Effector memory CD8-positive, alpha-beta T cell (primary cell): ENCODE measurements at regions not wholly inside any gene's neighbourhood (a gene's known extent, or its start where the extent isn't known, plus 50 kb on each side); places are given as distances from the start of the nearest gene placed in this dataset.

Experiments
- ATAC-seq: fragments of 150-1000 bp; cut with Tn5 transposase; replicated peaks from 2 replicates; pipeline ENCODE4 v1.10.0; 2021; ENCODE audit warnings: mild to moderate bottlenecking, moderate library complexity
- DNase-seq, 3 experiments: peaks; one replicate each; pipeline ENCODE4 v3.0.0; 2021
- H3K27ac Mint-ChIP-seq, 2 donors: one replicate each; pipeline ENCODE4 v1.8.0; 2022; ENCODE audit warnings: mild to moderate bottlenecking in 2 of 2, mixed read lengths in 2 of 2, moderate library complexity in 2 of 2
- H3K27me3 Mint-ChIP-seq, 2 donors: one replicate each; pipeline ENCODE4 v1.8.0; 2022; ENCODE audit warnings: mixed read lengths in 2 of 2
- H3K36me3 Mint-ChIP-seq: one replicate; pipeline ENCODE4 v1.8.0; 2022; ENCODE audit warnings: mild to moderate bottlenecking, moderate library complexity, mixed read lengths; ENCODE audit not compliant: insufficient read depth
- H3K4me1 Mint-ChIP-seq, 2 donors: one replicate each; pipeline ENCODE4 v1.8.0; 2022; ENCODE audit warnings: low read depth in 2 of 2, mixed read lengths in 2 of 2
- H3K4me3 Mint-ChIP-seq, 2 donors: one replicate each; pipeline ENCODE4 v1.8.0; 2022; ENCODE audit warnings: mild to moderate bottlenecking in 2 of 2, mixed read lengths in 2 of 2, moderate library complexity in 2 of 2
- H3K9me3 Mint-ChIP-seq, 2 donors: one replicate each; pipeline ENCODE4 v1.8.0; 2022; ENCODE audit warnings: mixed read lengths in 2 of 2

DNA sequence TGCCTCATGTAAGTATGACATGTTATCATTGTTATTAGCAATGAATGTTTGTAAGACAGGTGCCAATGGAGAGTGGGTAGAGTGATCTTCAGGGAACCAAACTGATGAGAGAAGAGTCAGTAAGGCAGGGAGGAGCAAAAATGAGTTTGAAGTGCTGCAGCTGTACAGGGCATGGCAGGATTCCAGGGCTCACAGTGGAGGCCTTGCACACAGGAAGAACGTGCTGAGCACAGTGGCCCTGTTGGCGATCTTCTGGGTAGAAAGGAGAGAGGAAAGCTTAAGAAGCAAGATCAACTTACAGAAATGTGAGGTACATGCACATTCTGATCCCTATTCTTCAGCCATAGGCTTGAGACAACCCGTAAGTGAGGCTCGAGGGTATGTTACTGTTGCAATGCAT lies 219.3 kb upstream of the TMEM45B start:
- DNase-seq: no peak
- Mint-ChIP-seq H3K4me3 (no peak overlapping the region), H3K4me1 (no peaks in the 10 kb centered on the region)

DNA sequence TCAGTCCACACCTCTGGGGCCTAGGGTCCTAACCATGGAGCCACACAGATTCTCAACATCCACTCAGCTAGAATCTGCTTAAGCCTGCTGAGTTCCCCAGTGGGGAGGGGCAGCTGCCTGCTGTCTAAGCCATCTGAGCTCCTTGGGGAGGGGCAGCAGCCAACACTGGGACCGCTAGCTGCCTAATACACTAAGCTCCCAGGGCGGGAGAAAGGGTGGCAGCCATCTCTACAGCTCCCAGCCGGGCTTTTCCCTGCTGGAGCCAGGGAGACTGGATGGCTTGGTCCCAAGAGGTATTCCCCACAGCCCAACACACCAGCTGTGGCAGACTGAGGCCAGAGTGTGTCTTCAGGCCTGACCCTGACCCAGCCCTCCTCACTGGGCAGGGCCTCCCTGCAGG lies 217.3 kb upstream of the TMEM45B start:
- Mint-ChIP-seq H3K9me3 (peaks cover 0 to 6% of the 10 kb centered on the region in 2 donors), H3K27me3 (peaks cover 4 to 20% of the 10 kb centered on the region in 2 donors), H3K27ac (no peak overlapping the region), H3K36me3 (no peaks in the 10 kb centered on the region), H3K4me3 (no peak overlapping the region), H3K4me1 (no peaks in the 10 kb centered on the region)
- ATAC-seq: no peak
- no peak for DNase-seq

More for the DNA sequence above, 219.3 kb upstream of the TMEM45B start:
- Mint-ChIP-seq H3K9me3 (peaks cover 0 to 6% of the 10 kb centered on the region in 2 donors), H3K27me3 (peaks cover 4 to 20% of the 10 kb centered on the region in 2 donors), H3K36me3 (no peaks in the 10 kb centered on the region), H3K27ac (no peak overlapping the region)
- ATAC-seq: no peak

DNA sequence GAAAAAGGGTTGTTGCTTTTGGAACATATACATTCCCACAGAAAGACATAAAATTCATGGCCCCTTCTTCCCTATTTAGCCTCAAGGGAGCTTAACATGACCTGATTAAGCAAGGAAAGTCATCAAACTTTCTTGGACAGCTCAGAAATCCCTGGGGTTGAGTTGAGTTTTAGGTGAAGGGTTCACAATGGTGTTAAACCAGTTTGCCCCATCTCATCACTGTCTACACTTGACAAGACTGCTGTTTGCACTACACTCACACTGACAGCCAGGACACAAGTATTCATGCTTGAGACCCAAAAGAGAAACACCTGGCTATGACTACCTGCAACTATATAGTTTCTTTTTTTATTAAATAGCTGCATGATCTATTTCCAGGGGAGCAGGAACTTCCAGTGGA lies 209.8 kb upstream of the TMEM45B start:
- no peak for DNase-seq
- no peaks in the 10 kb centered on the region for H3K9me3 Mint-ChIP-seq
- no peak for ATAC-seq
- H3K27me3 Mint-ChIP-seq: no peaks in the 10 kb centered on the region
- H3K4me1 Mint-ChIP-seq: no peaks in the 10 kb centered on the region
- no peak overlapping the region for H3K4me3 Mint-ChIP-seq
- H3K36me3 Mint-ChIP-seq: no peaks in the 10 kb centered on the region
- no peak overlapping the region for H3K27ac Mint-ChIP-seq

DNA sequence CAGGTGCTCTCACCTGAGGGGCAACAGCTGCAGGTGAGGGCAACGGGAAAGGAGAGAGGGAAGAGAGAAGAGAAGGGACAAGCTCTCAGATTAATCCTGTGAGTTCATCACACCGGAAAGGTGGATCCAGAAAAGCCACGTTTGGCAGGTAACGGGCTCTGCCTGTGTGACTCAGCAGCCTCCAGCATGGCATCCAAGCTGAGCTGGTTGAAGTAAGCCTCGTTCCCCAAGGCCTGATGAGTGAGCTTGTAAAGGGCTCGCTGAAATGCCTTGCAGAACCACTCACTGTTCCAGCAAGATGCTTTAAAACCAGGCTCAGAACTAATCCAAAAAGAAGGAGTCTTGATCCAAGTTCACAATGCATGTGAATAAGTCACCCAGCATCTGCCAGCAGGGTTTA lies 206.9 kb upstream of the TMEM45B start:
- no peaks in the 10 kb centered on the region for H3K36me3 Mint-ChIP-seq
- no peaks in the 10 kb centered on the region for H3K27me3 Mint-ChIP-seq
- H3K4me3 Mint-ChIP-seq: no peak overlapping the region
- ATAC-seq (no peak), DNase-seq (no peak)
- no peaks in the 10 kb centered on the region for H3K4me1 Mint-ChIP-seq
- H3K27ac Mint-ChIP-seq: no peak overlapping the region
- no peaks in the 10 kb centered on the region for H3K9me3 Mint-ChIP-seq

DNA sequence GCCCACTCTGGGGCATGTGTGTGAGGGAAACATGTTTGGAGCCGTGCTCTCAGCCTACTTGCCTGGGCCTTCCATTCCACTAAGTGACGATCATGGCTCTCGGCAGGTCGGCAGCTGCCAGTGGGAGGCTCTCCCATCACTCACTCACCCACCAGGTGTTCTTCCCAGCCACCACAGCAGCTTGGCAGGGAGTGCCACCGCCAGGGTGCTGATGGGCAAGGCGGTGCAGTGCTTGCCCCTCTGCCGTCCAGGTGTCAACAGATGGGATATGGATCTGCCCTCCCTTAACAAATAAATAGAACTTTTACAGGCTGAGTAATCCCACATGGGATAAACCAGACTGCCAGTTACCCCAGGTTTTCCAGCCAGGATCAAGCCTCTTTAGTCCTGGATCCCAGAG lies 205.5 kb upstream of the TMEM45B start:
- Mint-ChIP-seq H3K4me1 (no peaks in the 10 kb centered on the region), H3K27ac (no peak overlapping the region), H3K9me3 (no peaks in the 10 kb centered on the region), H3K36me3 (no peaks in the 10 kb centered on the region), H3K27me3 (peaks cover 0 to 6% of the 10 kb centered on the region in 2 donors), H3K4me3 (no peak overlapping the region)
- DNase-seq: no peak
- ATAC-seq: no peak

DNA sequence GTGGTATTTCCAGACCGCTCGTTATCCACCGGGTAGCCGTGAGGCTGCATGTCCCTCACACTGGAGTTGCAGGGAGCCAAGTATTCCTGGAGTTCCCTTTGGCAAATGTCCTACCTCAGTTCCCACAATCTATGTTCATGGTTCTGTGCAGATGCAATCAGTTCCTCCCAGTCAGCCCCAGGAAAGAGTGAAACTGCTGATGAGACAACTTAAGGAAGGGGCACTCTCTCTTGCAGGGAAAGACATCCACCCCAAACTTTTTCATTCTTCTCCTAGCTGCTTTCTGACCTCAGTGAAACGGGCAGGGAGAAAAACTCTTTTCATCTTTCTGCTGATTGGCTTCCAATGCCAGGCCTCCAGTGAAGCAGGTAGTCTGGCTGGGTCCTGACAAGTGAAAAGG lies 205.1 kb upstream of the TMEM45B start:
- Mint-ChIP-seq H3K9me3 (no peaks in the 10 kb centered on the region), H3K27me3 (peaks cover 0 to 6% of the 10 kb centered on the region in 2 donors), H3K4me1 (no peaks in the 10 kb centered on the region), H3K4me3 (no peak overlapping the region), H3K36me3 (no peaks in the 10 kb centered on the region), H3K27ac (no peak overlapping the region)
- DNase-seq (no peak), ATAC-seq (no peak)

DNA sequence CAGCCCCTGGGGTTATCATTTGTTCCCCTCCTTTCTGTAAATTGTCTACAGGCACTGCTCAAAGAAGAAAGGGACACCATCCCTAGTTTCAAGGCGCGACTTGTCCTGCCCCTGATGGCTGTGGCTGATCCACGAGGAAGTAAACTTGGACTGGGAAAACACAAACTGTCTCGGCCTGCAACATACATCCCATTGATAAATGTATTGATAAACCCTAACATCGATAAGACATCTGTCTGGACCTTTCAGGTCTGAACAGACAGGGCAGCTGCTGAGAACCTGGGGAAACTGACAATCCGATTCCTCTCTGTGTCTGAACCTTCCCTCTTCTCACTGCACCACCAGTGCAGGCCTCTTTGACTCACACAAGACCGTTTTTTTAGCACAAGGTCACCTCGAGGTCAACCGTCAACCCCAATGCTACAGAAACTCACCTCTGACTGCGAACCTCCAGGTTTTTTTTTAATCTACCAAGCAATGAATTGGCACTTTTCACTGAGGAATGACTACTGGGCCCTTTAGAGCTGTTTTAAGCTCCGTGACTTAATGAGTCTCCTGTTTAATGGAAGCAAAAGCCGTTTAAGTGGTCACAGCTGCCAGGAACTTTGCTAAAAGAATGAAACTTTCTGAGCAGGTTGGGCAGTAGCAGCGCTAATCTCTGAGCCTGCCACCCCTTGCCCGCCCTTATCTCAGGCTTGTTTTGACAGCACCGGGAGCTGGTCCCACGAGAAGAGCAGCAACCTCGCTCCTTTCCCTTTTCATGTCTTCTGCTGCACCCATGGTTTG lies 203.8 kb upstream of the TMEM45B start:
- H3K36me3 Mint-ChIP-seq: no peaks in the 10 kb centered on the region
- no peak overlapping the region for H3K4me3 Mint-ChIP-seq
- no peaks in the 10 kb centered on the region for H3K9me3 Mint-ChIP-seq
- no peaks in the 10 kb centered on the region for H3K4me1 Mint-ChIP-seq
- ATAC-seq (no peak), DNase-seq (no peak)
- peaks cover 0 to 6% of the 10 kb centered on the region in 2 donors for H3K27me3 Mint-ChIP-seq
- H3K27ac Mint-ChIP-seq: no peak overlapping the region

DNA sequence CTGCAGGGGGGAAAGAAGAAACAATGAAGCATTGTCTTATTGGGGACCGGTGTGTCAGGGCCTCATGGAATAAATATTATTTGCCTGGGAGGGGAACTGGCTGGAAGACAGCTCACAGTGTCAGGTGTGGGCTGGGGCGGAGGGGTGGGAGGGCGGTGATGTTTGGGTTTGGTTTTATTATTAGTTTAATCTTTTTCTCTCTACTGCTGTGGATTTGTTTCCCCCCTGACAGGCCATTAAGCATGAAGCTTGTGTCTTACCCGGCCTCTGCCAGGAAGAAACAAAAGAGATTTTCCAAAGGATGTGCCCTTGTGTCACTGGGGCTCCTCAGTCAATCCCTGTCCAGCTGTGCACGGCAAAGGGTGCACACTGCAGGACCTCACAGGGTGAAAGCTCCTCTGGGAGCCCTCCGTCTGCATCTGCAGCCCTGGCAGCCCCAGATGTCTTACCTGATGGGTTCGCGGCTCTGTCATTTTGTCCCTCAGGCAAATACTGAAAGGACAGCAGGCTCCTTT lies 203.1 kb upstream of the TMEM45B start:
- Mint-ChIP-seq H3K4me3 (no peak overlapping the region), H3K27ac (no peak overlapping the region), H3K9me3 (no peaks in the 10 kb centered on the region), H3K27me3 (peaks cover 0 to 6% of the 10 kb centered on the region in 2 donors), H3K4me1 (no peaks in the 10 kb centered on the region), H3K36me3 (no peaks in the 10 kb centered on the region)
- DNase-seq (no peak), ATAC-seq (no peak)

DNA sequence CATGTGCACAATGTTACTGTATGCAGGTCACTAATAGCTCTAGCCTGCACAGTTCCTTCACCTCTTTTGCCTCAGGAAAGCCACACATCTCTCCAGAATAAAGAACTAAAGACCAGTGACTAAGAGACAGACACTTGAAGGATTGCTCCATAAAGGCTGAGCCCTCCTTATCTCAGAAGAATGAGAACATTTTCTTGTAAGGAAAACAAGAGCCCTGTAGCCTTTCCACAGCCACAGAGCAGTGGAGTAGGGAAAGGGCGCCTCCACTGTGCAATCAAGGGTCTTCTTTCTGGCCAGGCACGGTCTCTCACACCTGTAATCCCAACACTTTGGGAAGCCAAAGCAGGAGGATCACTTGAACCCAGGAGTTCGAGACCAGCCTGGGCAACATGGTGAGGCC lies 202.6 kb upstream of the TMEM45B start:
- Mint-ChIP-seq H3K9me3 (no peaks in the 10 kb centered on the region), H3K36me3 (no peaks in the 10 kb centered on the region), H3K27ac (no peak overlapping the region), H3K27me3 (peaks cover 0 to 6% of the 10 kb centered on the region in 2 donors), H3K4me1 (no peaks in the 10 kb centered on the region), H3K4me3 (no peak overlapping the region)
- no peak for DNase-seq
- ATAC-seq: no peak

DNA sequence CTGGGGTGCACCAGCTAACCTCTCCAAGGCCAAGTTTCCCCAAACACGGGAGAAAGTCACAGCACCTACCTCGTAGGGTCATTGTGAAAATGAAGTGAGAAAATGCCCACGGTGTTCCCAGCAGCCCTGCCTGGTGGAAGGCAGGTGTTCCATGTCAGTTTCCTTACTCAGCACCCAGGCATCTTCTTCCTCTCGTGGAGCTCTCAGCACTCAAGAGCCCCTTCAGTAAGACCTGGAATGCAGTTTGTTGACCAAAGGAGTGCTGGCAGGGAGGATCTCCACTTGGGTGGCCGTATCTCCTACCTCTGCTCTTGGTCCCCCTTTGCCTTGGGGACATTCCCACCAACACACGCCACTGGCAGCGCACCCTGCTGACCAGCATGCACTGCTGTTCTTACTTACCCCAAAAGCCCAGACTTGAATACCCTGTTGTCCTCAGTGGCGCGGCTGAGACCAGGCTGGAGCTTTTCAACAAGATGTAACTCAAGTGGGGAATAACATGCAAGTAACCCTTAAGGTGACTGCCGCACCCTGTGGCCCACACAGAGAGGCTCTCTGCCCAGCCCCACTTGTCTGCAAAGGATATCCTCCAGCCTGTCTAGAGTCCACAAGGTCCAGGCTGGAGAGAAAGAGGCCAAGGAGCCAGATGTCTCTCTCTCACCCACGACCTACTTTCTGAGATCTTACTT lies 201.2 kb upstream of the TMEM45B start:
- no peak for DNase-seq
- Mint-ChIP-seq H3K9me3 (no peaks in the 10 kb centered on the region), H3K4me3 (no peak overlapping the region), H3K27ac (no peak overlapping the region), H3K27me3 (peaks cover 0 to 6% of the 10 kb centered on the region in 2 donors), H3K4me1 (no peaks in the 10 kb centered on the region), H3K36me3 (no peaks in the 10 kb centered on the region)
- no peak for ATAC-seq

DNA sequence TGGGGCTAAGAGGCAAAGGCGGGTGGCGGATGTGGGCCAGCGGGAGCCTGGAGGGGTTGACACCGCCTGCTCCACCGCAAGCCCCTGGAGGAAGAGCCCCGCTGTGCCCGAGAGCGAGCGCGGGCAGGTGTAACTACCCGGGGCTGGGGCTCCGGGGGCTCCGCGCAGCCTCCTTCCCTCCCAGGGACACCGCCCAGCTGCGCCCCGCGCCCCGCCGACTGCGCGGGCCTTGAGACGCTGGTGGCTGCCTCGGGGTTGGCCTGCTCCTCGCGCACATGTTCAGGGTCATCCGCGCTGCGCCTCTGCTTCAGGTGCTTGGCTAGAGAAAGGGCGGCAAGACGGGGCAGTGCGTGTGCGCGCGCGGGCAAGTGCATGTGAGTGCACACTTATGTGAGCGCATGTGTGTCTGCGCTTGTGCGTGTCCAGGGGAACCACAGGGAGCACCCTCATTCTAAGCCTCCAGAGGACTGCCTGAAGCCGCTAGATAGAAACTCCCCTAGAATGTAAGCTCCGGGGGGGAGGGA lies 197.5 kb upstream of the TMEM45B start:
- peaks cover 2 to 6% of the 10 kb centered on the region in 2 donors for H3K9me3 Mint-ChIP-seq
- no peaks in the 10 kb centered on the region for H3K4me1 Mint-ChIP-seq
- H3K27ac Mint-ChIP-seq: no peak overlapping the region
- ATAC-seq (no peak), DNase-seq (no peak)
- peaks cover 0 to 14% of the 10 kb centered on the region in 2 donors for H3K27me3 Mint-ChIP-seq
- H3K36me3 Mint-ChIP-seq: no peaks in the 10 kb centered on the region
- no peak overlapping the region for H3K4me3 Mint-ChIP-seq

DNA sequence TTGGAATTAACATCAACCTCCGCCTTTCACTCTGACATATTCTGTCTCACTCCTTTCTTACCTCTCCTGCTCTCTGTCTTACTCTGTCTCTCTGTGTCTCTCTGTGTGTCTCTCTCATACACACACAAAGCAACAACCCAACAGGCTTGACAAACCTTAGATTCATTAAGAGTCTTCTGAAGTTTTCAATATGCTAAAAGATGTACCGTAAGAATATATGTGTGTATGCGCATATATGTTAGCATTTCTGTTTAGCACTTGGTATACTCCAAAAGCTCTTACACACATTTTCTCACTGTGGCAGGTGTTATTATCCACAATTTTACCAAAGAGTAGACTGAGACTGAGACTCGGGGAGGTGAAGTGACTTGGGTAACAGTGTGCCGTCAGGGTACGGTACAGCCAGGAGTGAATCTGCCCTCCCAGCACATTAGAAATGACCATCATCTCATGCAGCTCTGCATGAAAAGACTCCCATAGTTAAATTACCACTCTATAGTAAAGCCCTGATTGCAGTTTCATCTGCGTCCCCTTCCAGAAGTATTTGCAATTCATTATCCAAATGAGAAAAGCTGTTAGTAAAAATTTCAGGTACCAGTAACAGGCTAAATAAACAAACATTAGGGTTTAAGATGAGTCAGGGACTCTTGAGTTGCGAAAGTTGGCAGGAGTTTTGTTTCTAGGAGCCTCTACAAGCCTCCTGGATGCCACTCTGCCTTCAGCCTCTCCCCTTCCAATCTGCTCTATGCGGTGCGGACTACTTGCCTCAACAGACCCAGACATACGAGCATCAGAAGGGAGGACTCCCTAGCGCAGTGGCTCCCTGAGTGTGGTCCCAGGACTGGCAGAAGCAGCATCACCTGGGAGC lies 195.2 kb upstream of the TMEM45B start:
- Mint-ChIP-seq H3K27ac (no peak overlapping the region), H3K27me3 (peaks cover 0 to 9% of the 10 kb centered on the region in 2 donors), H3K4me1 (no peaks in the 10 kb centered on the region)

DNA sequence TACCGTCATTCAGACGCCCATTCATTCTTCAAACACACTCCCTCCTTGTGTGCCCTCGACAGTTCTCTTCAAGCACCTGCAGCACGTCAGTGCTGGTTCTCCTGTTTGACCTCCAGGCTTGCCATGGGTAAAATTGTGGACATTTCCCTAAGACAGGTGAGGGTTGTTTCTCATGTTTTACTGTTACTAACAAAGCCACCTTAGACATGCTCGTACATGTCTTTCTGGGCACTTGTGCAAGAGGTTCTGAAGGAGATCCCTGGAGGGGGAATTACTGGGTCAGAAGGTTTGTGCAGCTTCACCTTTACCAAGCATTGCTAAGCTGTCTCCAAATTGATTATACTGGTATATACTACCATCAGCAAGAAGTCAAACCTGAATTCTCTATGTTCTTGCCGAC lies 189.7 kb upstream of the TMEM45B start:
- H3K4me3 Mint-ChIP-seq: no peak overlapping the region
- H3K4me1 Mint-ChIP-seq: no peaks in the 10 kb centered on the region
- no peaks in the 10 kb centered on the region for H3K36me3 Mint-ChIP-seq
- peaks cover 3 to 6% of the 10 kb centered on the region in 2 donors for H3K9me3 Mint-ChIP-seq
- ATAC-seq (no peak), DNase-seq (no peak)
- no peak overlapping the region for H3K27ac Mint-ChIP-seq
- peaks cover 0 to 16% of the 10 kb centered on the region in 2 donors for H3K27me3 Mint-ChIP-seq

More for the DNA sequence above, 195.2 kb upstream of the TMEM45B start:
- ATAC-seq: no peak
- peaks cover 2 to 6% of the 10 kb centered on the region in 2 donors for H3K9me3 Mint-ChIP-seq
- H3K36me3 Mint-ChIP-seq: no peaks in the 10 kb centered on the region
- no peak overlapping the region for H3K4me3 Mint-ChIP-seq
- no peak for DNase-seq
